ENCODE measurements at regions not wholly inside any gene's neighbourhood (a gene's known extent, or its start where the extent isn't known, plus 50 kb on each side); places are given as distances from the start of the nearest gene placed in this dataset.
"Not testable (repeated sequence)": the region's sequence is repeated elsewhere in the genome, so short reads cannot be mapped to it uniquely, and the experiment has no call there.

DNA sequence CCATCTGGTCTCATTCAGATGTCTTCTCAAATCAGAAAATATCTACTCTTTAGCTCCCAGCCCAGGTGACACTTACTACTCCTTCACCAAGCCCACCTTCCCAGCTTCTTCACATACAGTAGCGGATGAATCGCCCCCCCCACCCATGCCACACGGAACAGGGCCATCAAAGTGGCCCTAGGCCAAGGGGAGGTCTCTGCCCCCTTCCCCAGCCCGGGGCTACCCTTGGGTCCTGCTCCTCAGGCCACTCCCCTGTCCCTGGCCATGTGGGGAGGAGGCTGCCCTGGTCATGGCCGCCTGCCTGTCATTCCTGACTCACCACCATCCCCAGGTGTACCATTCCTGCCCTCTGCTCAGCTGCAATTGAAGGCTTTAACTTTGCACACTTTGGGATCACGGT is 142.8 kb downstream of the NECTIN1 start:
- intact Hi-C loops (cut with DNase I) = no loop called here
- DNase-seq (ENCODE audit: low spot score) = no peak

DNA sequence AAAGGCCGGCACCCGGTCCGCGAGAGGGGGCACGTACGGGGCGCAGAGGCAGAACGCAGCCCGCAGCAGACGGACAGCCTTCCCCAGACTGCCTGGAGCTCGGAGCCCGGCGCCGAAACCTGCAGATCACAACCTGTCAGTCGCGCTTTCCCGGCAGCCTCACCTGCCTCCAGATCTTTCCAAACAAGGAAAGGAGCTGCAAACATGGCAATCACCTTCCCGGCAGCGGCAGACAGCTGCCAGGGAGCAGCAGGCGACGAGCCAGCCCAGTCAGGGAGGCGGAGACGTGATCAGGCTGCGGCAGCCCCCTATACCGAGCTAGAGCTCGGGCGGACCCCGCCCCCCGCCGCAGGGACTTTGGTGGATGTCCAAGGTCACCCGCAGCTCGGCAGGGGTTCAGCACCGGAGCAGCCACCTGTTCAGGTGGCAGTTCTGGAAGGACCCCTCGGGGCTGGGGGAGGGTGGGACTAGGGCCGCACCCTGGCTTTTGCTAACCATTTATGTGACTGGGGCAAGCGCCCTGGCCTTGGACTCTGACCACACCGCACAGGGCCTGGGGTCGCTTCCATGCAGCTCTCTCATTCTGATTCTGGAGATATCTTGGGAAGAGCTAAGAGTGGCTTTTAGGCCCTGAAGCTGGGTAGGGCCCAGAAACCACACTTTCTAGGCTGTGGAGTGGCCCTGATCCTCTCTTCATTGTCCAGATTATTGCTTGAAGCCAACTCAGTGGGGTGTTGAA is 143.8 kb downstream of the NECTIN1 start:
- no peak for DNase-seq (ENCODE audit: low spot score)

DNA sequence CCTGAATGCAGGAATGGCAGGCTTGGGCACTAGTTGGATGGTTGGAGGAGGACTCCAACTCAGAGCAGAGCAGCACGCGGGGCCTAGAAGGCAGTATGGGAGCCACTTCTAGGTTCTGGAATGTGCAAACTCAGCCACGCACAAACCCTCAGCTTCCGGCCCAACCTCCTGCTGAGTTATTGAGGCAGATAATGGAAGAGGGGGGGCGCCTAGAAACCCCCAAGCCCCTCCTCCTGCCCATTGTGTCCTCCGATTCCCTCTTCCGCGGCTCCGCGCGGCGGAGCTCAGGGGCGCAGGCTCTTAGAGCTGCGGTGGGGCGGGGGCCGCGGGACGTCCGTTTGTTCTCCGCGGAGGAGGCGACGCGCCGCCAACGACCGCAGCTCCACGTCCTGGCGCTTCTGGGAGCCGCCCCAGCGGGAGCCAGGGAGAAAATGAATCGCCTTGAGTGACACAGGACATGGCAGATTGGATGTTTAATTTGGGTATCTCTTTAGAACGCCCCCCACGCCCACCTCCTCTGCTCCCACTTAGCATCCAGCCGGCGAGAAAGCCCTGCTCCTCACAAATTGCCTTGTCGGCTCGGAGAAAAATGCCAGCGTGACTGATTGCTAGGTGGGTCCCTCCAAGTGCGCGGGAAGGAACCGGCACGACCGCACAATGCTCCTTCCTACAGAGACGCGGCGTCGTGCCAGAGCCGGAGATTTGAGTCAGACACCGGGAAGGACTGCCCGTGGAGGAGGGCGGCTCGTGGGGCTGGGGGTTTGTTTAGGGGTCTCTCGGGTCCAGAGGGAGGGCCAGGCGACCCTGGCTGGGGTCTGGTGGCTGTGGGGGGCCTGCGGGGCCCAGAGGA is 144.6 kb downstream of the NECTIN1 start:
- DNase-seq (ENCODE audit: low spot score) = no peak
- intact Hi-C loops (cut with DNase I) = no loop called here

More for the DNA sequence above, 143.8 kb downstream of the NECTIN1 start:
- intact Hi-C loops (cut with DNase I) = no loop called here

GRCh38 chr11:119583585-119583984 is 145.4 kb downstream of the NECTIN1 start:
- intact Hi-C loops (cut with DNase I) = no loop called here
- DNase-seq (ENCODE audit: low spot score) = no peak

DNA sequence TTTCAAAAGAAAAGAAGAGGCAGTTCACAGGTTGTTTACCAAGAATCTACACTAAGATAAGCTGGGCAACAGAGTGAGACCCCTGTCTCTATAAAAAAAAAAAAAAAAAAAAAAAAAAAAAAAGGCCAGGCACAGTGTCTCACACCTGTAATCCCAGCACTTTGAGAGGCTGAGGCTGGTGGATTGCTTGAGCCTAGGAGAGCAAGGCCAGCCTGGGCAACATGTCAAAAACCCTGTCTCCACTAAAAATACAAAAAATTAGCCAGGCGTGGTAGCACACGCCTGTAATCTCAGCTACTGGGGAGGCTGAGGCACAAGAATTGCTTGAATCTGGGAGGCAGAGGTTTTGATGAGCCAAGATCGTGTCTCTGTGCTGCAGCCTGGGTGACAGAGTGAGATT is 147.6 kb downstream of the NECTIN1 start:
- intact Hi-C loops (cut with DNase I); DNase-seq (ENCODE audit: low spot score): not testable (repeated sequence)

DNA sequence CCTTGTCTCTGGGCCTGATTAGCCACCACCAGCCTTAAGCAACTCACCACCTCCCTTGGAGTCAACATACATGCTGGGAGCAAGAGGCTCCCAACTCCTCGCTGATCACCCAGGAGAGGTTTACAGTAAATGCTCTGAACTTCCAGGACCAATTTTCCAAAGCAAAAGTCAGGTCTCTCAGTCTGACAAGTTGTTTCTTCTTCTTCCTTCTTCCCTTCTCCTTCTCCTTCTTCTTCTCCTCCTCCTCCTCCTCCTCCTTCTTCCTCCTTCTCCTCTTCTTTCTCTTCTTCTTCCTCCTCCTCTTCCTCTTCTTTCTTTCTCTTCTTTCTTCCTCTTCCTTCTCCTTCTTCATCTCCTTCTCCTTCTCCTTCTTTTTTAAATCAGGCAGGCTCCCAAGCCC is 148.2 kb downstream of the NECTIN1 start:
- intact Hi-C loops (cut with DNase I) = no loop called here
- no peak for DNase-seq (ENCODE audit: low spot score)

DNA sequence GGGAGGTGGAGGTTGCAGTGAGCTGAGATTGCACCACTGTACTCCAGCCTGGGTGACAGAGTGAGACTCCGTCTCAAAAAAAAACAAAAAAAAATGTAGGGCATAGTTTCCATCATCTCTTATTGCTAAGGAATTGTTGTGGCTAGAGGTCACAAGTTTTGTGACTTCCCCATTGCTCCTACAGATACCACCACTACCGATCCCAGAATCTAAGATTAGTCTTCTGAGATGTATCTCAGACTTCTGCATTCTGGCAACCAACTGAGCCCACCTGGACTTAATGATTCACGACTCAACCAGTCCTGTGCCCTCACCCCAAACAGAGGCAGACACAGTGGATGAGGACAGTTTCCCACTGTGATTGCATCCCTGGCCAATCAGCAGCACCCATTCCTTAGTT is 148.9 kb downstream of the NECTIN1 start:
- intact Hi-C loops (cut with DNase I) = no loop called here
- no peak for DNase-seq (ENCODE audit: low spot score)

DNA sequence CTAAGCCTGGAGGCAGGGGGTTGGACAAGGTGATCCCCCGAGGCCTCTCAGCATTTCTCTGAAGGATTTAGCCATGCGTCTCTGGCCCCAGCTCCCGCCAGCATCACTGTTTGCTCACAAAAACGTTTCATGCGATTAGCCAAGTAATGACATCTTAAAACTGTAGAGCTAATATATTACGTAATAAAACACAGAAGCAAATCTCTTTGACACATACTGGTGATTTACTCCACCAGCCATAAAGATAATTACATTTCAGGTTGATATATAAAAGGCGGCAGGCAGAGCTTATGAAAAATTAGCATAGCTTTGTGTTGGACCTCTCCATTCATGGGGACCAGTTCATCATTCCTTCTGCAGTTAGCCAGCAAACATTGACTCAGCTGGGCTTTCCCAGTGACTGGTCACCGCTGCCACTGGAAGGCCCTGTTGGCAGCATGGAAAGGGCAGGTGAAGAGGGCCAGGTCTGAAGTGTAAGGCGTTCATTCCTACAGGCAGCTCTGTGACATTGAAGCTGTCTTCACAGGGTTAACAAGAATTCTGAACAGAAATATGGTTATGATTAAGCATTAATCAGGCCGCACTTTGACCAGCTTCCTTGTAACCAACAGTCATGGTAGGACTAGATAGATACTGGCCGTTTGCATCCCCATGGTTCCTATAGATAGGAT is 150.3 kb downstream of the NECTIN1 start:
- DNase-seq (ENCODE audit: low spot score) = no peak
- intact Hi-C loops (cut with DNase I) = no loop called here

DNA sequence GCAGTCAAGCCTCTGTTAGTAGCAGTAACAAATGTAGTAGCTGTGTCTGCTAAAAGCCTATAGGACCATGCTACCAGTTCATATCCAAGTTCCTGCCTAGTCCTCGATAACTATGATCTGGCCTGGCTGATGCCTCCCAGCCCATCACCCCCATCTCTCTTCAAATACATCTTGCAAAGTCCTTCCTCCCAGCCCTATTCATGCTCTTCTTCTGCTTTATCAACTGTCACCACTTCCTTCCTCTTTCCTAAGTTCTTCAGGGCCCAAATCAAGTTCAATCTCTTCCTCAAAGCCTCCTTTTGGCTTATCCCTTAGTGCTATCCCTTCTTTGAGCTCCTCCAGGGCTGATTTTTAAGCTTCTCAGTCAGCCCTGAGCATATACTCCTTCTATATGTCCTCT is 150.9 kb upstream of the THY1 start:
- intact Hi-C loops (cut with DNase I) = no loop called here
- no peak for DNase-seq (ENCODE audit: low spot score)

GRCh38 chr11:119572481-119573424 is 149.8 kb upstream of the THY1 start:
- no peak for DNase-seq (ENCODE audit: low spot score)
- intact Hi-C loops (cut with DNase I) = no loop called here

DNA sequence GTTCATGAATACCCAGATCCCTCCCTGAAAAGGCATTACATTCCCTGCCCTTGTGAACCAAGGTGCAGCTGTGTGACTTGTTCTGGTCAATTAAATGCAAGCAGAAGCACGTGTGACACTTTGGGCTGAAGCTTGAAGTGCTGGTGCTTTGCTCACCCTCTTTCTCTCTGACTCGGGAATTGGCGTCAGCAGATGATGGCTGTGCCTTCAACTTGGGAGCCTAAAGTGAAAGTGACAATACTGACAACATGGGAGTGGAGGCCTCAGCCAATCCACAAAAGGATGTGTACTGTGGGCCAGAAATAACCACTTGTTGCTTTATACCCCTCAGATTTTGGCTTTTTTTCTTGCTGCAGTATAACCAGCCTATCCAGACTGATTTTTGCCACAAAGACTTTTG is 148.3 kb upstream of the THY1 start:
- intact Hi-C loops (cut with DNase I) = no loop called here
- DNase-seq (ENCODE audit: low spot score) = no peak

- DNase-seq (ENCODE audit: low spot score) = no peak
- intact Hi-C loops (cut with DNase I) = no loop called here
These were observed 145.0 kb upstream of the THY1 start for GRCh38 chr11:119567688-119568582.

DNA sequence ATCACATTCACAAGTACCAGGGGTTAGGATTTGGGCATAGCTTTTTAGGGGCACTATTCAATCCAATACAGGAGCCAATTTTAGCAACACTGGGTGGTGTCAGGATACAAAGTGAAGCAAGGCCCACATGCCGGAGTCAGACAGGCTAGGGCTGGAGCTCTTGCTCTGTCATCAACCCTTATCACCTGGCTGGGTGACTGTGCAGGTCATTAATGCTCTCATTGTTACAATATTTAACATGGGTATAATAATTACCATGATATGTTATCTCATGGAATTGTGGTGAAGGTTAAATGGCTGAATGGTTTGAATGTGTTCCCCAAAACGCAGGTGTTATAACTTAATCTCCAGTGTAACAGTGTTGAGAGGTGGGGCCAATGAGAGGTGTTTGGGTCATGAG is 143.3 kb upstream of the THY1 start:
- DNase-seq (ENCODE audit: low spot score) = no peak
- intact Hi-C loops (cut with DNase I) = no loop called here

- intact Hi-C loops (cut with DNase I); DNase-seq (ENCODE audit: low spot score): not testable (repeated sequence)
These were observed 142.7 kb upstream of the THY1 start for GRCh38 chr11:119565693-119566092.

DNA sequence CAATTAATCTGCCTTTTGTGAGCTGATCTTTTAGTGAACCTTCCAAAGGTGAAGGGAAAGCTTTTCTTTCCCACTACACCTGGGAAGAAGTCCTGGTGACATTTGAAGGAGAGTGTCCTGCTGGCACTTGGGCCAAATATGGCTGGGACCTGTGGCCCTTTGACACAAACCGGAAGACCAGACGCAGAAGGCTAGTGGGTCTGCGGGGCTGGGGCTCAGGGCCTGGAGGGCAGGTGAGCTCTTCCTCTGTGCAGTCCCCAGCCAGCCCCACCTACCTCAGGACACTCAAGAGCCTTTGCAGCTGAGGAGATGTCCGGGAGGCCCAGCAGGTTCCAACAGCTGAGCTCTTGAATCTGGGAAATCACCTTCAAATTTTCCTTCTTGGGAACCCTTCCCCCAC is 138.0 kb upstream of the THY1 start:
- intact Hi-C loops (cut with DNase I) = no loop called here
- DNase-seq (ENCODE audit: low spot score) = no peak

- DNase-seq (ENCODE audit: low spot score) = no peak
- intact Hi-C loops (cut with DNase I) = no loop called here
These were observed 137.3 kb upstream of the THY1 start for GRCh38 chr11:119560291-119560690.

- DNase-seq (ENCODE audit: low spot score) = no peak
- intact Hi-C loops (cut with DNase I) = no loop called here
These were observed 129.1 kb upstream of the THY1 start for GRCh38 chr11:119552106-119552485.

DNA sequence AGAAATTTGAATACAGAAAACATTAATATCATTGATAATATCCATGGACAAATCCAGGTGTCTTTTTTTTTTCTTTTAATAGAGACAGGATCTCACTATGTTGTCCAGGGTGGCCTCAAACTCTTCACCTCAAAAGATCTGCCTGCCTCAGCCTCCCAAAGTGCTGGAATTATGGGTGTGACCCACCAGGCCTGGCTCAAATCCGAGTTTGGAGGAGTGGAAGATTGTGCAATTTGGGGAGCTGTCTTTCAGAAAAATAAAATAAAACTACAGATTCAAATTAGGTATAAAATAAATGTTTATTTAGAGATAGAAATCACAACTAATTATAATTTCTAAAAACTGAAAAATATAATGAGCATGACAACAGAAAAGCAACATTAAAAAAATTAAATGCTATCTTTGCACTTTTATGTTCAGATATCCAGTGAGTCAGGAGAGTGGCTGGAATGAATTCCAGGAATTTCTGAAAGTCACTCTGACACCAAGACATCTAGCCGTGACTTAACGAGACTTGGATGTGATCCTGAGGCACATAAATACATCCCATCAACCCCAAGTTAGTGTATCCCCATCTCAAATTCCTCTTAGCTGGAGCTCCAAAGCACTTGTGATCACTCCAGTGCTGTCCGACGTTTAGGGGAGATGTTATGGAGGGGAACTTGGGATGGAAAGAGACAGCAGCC is 128.6 kb upstream of the THY1 start:
- intact Hi-C loops (cut with DNase I) = no loop called here
- DNase-seq (ENCODE audit: low spot score) = no peak
